NB4 (cell line): ENCODE measurements at regions not wholly inside any gene's neighbourhood (a gene's known extent, or its start where the extent isn't known, plus 50 kb on each side); places are given as distances from the start of the nearest gene placed in this dataset.

Experiments used
- DNase-seq: peaks from one replicate; pipeline ENCODE4 v3.0.0; 2010; ENCODE audit warnings: low read depth
- H3K4me3 ChIP-seq: one replicate; pipeline ENCODE4 v1.5.1; 2011; ENCODE audit warnings: mild to moderate bottlenecking, low read depth, low read length, moderate library complexity
- CTCF ChIP-seq: IDR thresholded peaks from one replicate; pipeline ENCODE4 v1.5.1; 2012; ENCODE audit warnings: low read depth, low read length
- MAX ChIP-seq: IDR thresholded peaks from 2 replicates; pipeline ENCODE4 v1.6.1; 2011; ENCODE audit warnings: low read depth, low read length
- MYC ChIP-seq: IDR thresholded peaks from 2 replicates; pipeline ENCODE4 v1.6.1; 2011; ENCODE audit warnings: low read depth, low read length
- POLR2A ChIP-seq: IDR thresholded peaks from 2 replicates; pipeline ENCODE4 v1.6.1; 2011; ENCODE audit warnings: mild to moderate bottlenecking; ENCODE audit not compliant: insufficient read length; ENCODE audit errors: extremely low read depth

DNA sequence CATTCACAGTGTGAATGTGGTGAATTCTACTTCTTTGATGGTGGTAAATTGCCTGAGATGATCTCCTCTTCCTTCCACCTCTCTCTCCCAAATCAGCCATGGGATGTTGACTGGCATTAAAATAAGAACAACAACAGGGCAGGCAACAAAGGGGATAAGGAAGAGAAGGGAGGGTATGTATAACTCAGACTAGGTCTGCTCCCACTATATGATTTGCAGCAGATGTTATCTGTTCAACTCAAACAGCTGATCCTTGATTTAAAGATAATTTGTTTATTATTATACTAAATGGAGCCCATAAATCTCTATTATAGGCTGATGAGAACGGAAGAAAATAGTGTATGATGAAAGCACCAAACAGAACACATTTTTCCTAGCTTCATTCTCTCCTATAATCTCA is 262.0 kb downstream of the BTBD3 start:
- H3K4me3 ChIP-seq = no peak overlapping the region
- DNase-seq = no peak
- TF ChIP-seq MYC (no peak), MAX (no peak), CTCF (no peak), POLR2A (no peak)

DNA sequence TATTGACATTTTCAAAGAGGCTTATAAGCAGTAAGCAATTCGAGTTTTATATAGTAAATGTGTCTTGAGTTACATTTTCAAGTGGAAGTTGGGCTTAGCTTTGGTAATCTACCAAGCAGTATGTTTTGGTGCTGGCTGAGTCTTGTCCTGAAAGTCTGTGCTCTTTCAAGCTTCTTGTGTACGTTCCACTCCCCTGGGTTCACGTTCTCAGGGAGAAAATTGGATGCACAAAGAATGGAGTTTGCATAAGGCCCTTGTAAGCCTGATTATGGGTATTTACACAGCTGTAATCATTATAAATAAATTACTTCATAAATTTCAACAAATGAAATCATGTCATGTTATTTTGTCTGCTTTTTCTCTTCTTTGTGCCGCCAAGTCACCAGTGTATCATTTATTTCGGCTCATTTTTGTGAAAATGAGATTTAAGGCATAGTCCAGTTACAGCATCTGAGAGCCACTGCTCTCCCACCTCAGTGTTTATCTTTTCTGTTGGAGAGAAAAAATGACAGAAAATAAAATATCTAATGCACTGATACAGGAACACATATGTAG is 262.5 kb downstream of the BTBD3 start:
- TF ChIP-seq CTCF = no peak
- TF ChIP-seq POLR2A = no peak
- TF ChIP-seq MAX = no peak
- no peak for TF ChIP-seq MYC
- no peak overlapping the region for H3K4me3 ChIP-seq
- no peak for DNase-seq

DNA sequence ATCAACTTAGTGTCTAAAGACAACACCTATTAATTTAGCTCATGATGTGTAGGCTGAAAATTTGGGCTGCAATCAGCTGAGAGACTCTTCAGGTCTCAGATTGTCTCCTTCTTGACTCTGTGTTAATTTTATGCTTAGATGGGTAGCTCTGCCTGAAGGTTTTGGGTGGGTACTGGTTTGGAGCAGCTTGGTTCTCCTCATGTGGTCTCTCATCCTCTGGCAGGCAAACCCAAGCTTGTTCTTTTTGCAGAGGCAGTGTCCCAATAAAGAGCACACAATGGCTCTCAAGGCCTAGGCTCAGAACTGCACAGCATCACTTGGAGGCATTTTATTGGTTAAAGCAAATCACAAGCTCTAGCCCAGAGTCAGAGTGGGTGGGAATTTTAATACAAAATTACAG is 280.6 kb downstream of the BTBD3 start:
- TF ChIP-seq MYC (no peak), POLR2A (no peak), MAX (no peak), CTCF (no peak)
- H3K4me3 ChIP-seq = no peak overlapping the region
- DNase-seq = no peak

- TF ChIP-seq MYC (no peak), CTCF (no peak), POLR2A (no peak), MAX (no peak)
- no peak for DNase-seq
- H3K4me3 ChIP-seq = no peak overlapping the region
Measured at GRCh38 chr20:12199703-12200102, 282.0 kb downstream of the BTBD3 start.

DNA sequence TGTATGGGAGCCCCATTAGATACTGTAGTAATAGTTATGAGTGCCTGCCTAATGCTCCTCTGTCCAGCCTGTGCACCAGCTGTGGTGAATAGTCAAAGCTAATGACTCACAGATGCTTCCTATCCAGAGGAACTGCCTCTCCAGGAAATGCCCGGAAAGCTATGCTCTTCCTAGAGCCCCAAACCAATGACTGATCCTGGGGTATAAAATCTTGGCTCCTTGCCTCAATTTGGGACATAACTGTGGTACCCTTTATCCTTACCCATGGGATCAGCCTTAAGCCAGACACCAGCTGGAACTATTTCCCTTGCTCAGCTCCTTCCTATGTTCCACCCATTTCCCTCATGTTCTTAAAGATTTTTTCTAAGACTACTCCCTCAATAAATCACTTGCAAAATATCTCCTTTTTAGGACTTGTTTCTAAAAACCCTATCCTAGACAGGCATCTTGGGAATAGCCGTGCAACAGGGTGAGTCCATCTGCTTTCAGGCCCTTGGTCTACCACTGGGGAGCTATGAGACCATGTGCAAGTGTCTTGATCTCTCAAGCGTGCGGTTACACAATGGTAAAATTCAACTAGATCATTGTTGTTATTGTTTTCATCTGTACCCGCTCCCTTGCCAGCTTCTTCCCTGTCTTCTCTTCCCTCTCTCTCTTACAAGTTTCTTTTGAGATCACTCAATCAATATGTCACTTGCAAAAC is 283.7 kb downstream of the BTBD3 start:
- no peak overlapping the region for H3K4me3 ChIP-seq
- no peak for DNase-seq
- no peak for TF ChIP-seq CTCF
- no peak for TF ChIP-seq MYC
- no peak for TF ChIP-seq POLR2A
- TF ChIP-seq MAX = no peak
